ENCODE measurements at regions not wholly inside any gene's neighbourhood (a gene's known extent, or its start where the extent isn't known, plus 50 kb on each side); places are given as distances from the start of the nearest gene placed in this dataset.

DNA sequence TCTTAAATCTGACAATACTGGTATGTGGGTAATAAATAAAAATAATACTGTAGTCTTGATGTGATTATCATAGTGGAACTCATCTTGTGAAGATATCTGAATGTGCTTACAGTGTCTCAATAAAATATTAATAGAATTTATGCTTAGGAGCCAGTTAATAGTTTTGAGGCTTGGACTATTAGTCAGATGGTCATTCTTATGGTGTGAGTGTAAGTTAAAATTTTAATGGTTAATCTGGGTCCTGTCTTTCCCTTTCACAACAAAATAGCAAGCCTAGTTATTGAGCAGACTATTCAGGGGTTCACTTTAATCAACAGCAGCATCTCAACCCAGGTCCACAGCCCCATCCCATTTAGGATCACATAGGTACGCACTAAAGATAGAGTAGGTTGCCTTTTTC, 138.9 kb downstream of the HAUS1 start:
- no peaks in the 10 kb centered on the region for H3K9me3 Mint-ChIP-seq
- ChIA-PET CTCF (no interaction called here), POLR2A (no interaction called here)
- ATAC-seq = no peak
- H3K36me3 Mint-ChIP-seq = no peaks in the 10 kb centered on the region
- DNase-seq (ENCODE audit: low spot score) = no peak
- H3K4me3 Mint-ChIP-seq = no peak overlapping the region
- peak overlapping the region; percentile 49; the same call in 1 of the 2 replicates for H3K27ac Mint-ChIP-seq
- no peaks in the 10 kb centered on the region for H3K27me3 Mint-ChIP-seq (ENCODE audit: low read depth)
- TF ChIP-seq, protein P1, sequence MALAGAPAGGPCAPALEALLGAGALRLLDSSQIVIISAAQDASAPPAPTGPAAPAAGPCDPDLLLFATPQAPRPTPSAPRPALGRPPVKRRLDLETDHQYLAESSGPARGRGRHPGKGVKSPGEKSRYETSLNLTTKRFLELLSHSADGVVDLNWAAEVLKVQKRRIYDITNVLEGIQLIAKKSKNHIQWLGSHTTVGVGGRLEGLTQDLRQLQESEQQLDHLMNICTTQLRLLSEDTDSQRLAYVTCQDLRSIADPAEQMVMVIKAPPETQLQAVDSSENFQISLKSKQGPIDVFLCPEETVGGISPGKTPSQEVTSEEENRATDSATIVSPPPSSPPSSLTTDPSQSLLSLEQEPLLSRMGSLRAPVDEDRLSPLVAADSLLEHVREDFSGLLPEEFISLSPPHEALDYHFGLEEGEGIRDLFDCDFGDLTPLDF (CRISPR knock-in tag; IDR thresholded peaks at IDR 0.05) = no peak
- TF ChIP-seq SP1 (CRISPR knock-in tag; conservative IDR thresholded peaks at IDR 0.05) = no peak
- TF ChIP-seq CREB1 (CRISPR knock-in tag; IDR thresholded peaks at IDR 0.05) = no peak
- no peak for TF ChIP-seq GTF2I (CRISPR knock-in tag; conservative IDR thresholded peaks at IDR 0.05)
- TF ChIP-seq, protein P2, sequence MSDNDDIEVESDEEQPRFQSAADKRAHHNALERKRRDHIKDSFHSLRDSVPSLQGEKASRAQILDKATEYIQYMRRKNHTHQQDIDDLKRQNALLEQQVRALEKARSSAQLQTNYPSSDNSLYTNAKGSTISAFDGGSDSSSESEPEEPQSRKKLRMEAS (CRISPR knock-in tag; IDR thresholded peaks at IDR 0.05) = no peak
- no peak for TF ChIP-seq FOXP1 (CRISPR knock-in tag; IDR thresholded peaks at IDR 0.05; ENCODE audit: borderline replicate concordance)
- no peak for TF ChIP-seq SMAD3 (CRISPR knock-in tag; IDR thresholded peaks at IDR 0.05; ENCODE audit: borderline replicate concordance)
- no peak for TF ChIP-seq ZNF219 (CRISPR knock-in tag; IDR thresholded peaks at IDR 0.05; ENCODE audit: borderline replicate concordance)
- TF ChIP-seq NFYB (CRISPR knock-in tag; conservative IDR thresholded peaks at IDR 0.05; ENCODE audit: low read depth) = no peak
- H3K4me1 Mint-ChIP-seq = peaks cover 45% of the 10 kb centered on the region

- Mint-ChIP-seq H3K4me3 (no peak overlapping the region), H3K27ac (0 out of 2 replicates have a peak overlapping the region, but pooled peaks have one; percentile 8), H3K27me3 (ENCODE audit: low read depth) (no peaks in the 10 kb centered on the region), H3K4me1 (peaks cover 44% of the 10 kb centered on the region), H3K36me3 (no peaks in the 10 kb centered on the region), H3K9me3 (no peaks in the 10 kb centered on the region)
- ATAC-seq (no peak), DNase-seq (ENCODE audit: low spot score) (no peak)
- POLR2A ChIA-PET = no interaction called here
- TF ChIP-seq TEAD1 (CRISPR knock-in tag; IDR thresholded peaks at IDR 0.05) = no peak
- TF ChIP-seq, protein P3, sequence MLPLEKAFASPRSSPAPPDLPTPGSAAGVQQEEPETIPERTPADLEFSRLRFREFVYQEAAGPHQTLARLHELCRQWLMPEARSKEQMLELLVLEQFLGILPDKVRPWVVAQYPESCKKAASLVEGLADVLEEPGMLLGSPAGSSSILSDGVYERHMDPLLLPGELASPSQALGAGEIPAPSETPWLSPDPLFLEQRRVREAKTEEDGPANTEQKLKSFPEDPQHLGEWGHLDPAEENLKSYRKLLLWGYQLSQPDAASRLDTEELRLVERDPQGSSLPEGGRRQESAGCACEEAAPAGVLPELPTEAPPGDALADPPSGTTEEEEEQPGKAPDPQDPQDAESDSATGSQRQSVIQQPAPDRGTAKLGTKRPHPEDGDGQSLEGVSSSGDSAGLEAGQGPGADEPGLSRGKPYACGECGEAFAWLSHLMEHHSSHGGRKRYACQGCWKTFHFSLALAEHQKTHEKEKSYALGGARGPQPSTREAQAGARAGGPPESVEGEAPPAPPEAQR (CRISPR knock-in tag; IDR thresholded peaks at IDR 0.05) = no peak
- TF ChIP-seq MYBL2 (CRISPR knock-in tag; IDR thresholded peaks at IDR 0.05) = no peak
- no peak for TF ChIP-seq CBFB (CRISPR knock-in tag; IDR thresholded peaks at IDR 0.05; ENCODE audit: low read depth)
- no peak for TF ChIP-seq HMGXB4 (CRISPR knock-in tag; IDR thresholded peaks at IDR 0.05)
- no peak for TF ChIP-seq SP1 (CRISPR knock-in tag; conservative IDR thresholded peaks at IDR 0.05)
- no peak for TF ChIP-seq FOXP4 (CRISPR knock-in tag; IDR thresholded peaks at IDR 0.05)
- TF ChIP-seq ZBTB43 (CRISPR knock-in tag; IDR thresholded peaks at IDR 0.05) = no peak
- no peak for TF ChIP-seq ELF4 (CRISPR knock-in tag; IDR thresholded peaks at IDR 0.05; ENCODE audit: low read depth)
- no peak for TF ChIP-seq FOXJ3 (CRISPR knock-in tag; IDR thresholded peaks at IDR 0.05; ENCODE audit: borderline replicate concordance)
- CTCF ChIA-PET = no interaction called here
These were observed 139.5 kb downstream of the HAUS1 start for GRCh38 chr18:46243673-46244072.
